WTC11 (cell line): ENCODE measurements at regions not wholly inside any gene's neighbourhood (a gene's known extent, or its start where the extent isn't known, plus 50 kb on each side); places are given as distances from the start of the nearest gene placed in this dataset.

ENCODE experiments used
- CREB1 ChIP-seq: sonication (generic); formaldehyde crosslinking; IDR thresholded peaks from 2 replicates; pipeline ENCODE4 v1.8.0; 2023; ENCODE audit warnings: mild to moderate bottlenecking, missing genetic modification reagents
- E2F1 ChIP-seq: sonication (generic); formaldehyde crosslinking; IDR thresholded peaks from 2 replicates; pipeline ENCODE4 v1.8.0; 2022; ENCODE audit warnings: mild to moderate bottlenecking, missing genetic modification reagents
- E2F5 ChIP-seq: sonication (generic); formaldehyde crosslinking; IDR thresholded peaks from 2 replicates; pipeline ENCODE4 v1.8.1; 2022; ENCODE audit warnings: mild to moderate bottlenecking, moderate library complexity, missing genetic modification reagents
- FOXP1 ChIP-seq: sonication (generic); formaldehyde crosslinking; IDR thresholded peaks from 2 replicates; pipeline ENCODE4 v1.8.0; 2022; ENCODE audit warnings: missing genetic modification reagents, mild to moderate bottlenecking, moderate library complexity, borderline replicate concordance
- SMAD4 ChIP-seq: sonication (generic); formaldehyde crosslinking; IDR thresholded peaks from 2 replicates; pipeline ENCODE4 v1.8.0; 2022; ENCODE audit warnings: mild to moderate bottlenecking, missing genetic modification reagents
- TP53 ChIP-seq: sonication (generic); formaldehyde crosslinking; IDR thresholded peaks from 2 replicates; pipeline ENCODE4 v1.8.1; 2023; ENCODE audit warnings: mild to moderate bottlenecking, missing genetic modification reagents
- ZNF263 ChIP-seq: sonication (generic); formaldehyde crosslinking; IDR thresholded peaks from 2 replicates; pipeline ENCODE4 v1.8.1; 2022; ENCODE audit warnings: low read depth, mild to moderate bottlenecking, moderate library complexity, missing genetic modification reagents
- TF ChIP-seq, protein P1 (sequence below): sonication (generic); formaldehyde crosslinking; conservative IDR thresholded peaks from 2 replicates; pipeline ENCODE4 v1.8.1; 2023; ENCODE audit warnings: mild to moderate bottlenecking, low read depth, missing genetic modification reagents, moderate library complexity
- TF ChIP-seq, protein P2 (sequence below): fragments of 200-600 bp; IDR thresholded peaks from 2 replicates; pipeline ENCODE4 v1.8.0; 2022; ENCODE audit warnings: antibody characterized with exemption
- TF ChIP-seq, protein P3 (sequence below): sonication (generic); formaldehyde crosslinking; IDR thresholded peaks from 2 replicates; pipeline ENCODE4 v1.8.1; 2023; ENCODE audit warnings: mild to moderate bottlenecking, missing genetic modification reagents, moderate library complexity
- TF ChIP-seq, protein P4 (sequence below): sonication (generic); formaldehyde crosslinking; IDR thresholded peaks from 2 replicates; pipeline ENCODE4 v1.8.0; 2022; ENCODE audit warnings: mild to moderate bottlenecking, missing genetic modification reagents

- TF ChIP-seq, protein P1, sequence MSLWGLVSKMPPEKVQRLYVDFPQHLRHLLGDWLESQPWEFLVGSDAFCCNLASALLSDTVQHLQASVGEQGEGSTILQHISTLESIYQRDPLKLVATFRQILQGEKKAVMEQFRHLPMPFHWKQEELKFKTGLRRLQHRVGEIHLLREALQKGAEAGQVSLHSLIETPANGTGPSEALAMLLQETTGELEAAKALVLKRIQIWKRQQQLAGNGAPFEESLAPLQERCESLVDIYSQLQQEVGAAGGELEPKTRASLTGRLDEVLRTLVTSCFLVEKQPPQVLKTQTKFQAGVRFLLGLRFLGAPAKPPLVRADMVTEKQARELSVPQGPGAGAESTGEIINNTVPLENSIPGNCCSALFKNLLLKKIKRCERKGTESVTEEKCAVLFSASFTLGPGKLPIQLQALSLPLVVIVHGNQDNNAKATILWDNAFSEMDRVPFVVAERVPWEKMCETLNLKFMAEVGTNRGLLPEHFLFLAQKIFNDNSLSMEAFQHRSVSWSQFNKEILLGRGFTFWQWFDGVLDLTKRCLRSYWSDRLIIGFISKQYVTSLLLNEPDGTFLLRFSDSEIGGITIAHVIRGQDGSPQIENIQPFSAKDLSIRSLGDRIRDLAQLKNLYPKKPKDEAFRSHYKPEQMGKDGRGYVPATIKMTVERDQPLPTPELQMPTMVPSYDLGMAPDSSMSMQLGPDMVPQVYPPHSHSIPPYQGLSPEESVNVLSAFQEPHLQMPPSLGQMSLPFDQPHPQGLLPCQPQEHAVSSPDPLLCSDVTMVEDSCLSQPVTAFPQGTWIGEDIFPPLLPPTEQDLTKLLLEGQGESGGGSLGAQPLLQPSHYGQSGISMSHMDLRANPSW (CRISPR knock-in tag) = no peak
- TF ChIP-seq, protein P2, sequence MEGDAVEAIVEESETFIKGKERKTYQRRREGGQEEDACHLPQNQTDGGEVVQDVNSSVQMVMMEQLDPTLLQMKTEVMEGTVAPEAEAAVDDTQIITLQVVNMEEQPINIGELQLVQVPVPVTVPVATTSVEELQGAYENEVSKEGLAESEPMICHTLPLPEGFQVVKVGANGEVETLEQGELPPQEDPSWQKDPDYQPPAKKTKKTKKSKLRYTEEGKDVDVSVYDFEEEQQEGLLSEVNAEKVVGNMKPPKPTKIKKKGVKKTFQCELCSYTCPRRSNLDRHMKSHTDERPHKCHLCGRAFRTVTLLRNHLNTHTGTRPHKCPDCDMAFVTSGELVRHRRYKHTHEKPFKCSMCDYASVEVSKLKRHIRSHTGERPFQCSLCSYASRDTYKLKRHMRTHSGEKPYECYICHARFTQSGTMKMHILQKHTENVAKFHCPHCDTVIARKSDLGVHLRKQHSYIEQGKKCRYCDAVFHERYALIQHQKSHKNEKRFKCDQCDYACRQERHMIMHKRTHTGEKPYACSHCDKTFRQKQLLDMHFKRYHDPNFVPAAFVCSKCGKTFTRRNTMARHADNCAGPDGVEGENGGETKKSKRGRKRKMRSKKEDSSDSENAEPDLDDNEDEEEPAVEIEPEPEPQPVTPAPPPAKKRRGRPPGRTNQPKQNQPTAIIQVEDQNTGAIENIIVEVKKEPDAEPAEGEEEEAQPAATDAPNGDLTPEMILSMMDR = no peak
- TF ChIP-seq, protein P3, sequence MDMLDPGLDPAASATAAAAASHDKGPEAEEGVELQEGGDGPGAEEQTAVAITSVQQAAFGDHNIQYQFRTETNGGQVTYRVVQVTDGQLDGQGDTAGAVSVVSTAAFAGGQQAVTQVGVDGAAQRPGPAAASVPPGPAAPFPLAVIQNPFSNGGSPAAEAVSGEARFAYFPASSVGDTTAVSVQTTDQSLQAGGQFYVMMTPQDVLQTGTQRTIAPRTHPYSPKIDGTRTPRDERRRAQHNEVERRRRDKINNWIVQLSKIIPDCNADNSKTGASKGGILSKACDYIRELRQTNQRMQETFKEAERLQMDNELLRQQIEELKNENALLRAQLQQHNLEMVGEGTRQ = no peak
- no peak for TF ChIP-seq E2F1 (CRISPR knock-in tag)
- no peak for TF ChIP-seq CREB1
- TF ChIP-seq FOXP1 (CRISPR knock-in tag) = no peak
- TF ChIP-seq TP53 (CRISPR knock-in tag) = no peak
- TF ChIP-seq SMAD4 (CRISPR knock-in tag) = no peak
- no peak for TF ChIP-seq ZNF263 (CRISPR knock-in tag)
- TF ChIP-seq E2F5 = no peak
- TF ChIP-seq, protein P4, sequence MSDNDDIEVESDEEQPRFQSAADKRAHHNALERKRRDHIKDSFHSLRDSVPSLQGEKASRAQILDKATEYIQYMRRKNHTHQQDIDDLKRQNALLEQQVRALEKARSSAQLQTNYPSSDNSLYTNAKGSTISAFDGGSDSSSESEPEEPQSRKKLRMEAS = no peak
Observed at GRCh38 chr3:26562021-26562768, 60.4 kb upstream of the LRRC3B start.
